ENCODE measurements at regions not wholly inside any gene's neighbourhood (a gene's known extent, or its start where the extent isn't known, plus 50 kb on each side); places are given as distances from the start of the nearest gene placed in this dataset.

GRCh38 chr12:70059373-70059772 is 183.9 kb upstream of the CNOT2 start:
- no peak for TF ChIP-seq POLR2A (IDR thresholded peaks at IDR 0.05)
- no peak for TF ChIP-seq CTCF (IDR thresholded peaks at IDR 0.05)
- no peak for TF ChIP-seq POLR2AphosphoS5 (IDR thresholded peaks at IDR 0.05)

All from breast epithelium (tissue), 3 donors.